Fibroblast of the aortic adventitia (primary cell): ENCODE measurements at regions not wholly inside any gene's neighbourhood (a gene's known extent, or its start where the extent isn't known, plus 50 kb on each side); places are given as distances from the start of the nearest gene placed in this dataset.

Source experiments
- DNase-seq: peaks from one replicate; pipeline ENCODE4 v3.0.0-alpha.2; 2010; ENCODE audit warnings: low read depth
- H3K4me3 ChIP-seq: 2 replicates; pipeline ENCODE4 v1.5.1; 2011; ENCODE audit warnings: low read depth, mild to moderate bottlenecking, control low read depth, low read length, moderate library complexity
- CTCF ChIP-seq: IDR thresholded peaks from 2 replicates; pipeline ENCODE4 v1.5.1; 2011; ENCODE audit warnings: mild to moderate bottlenecking, low read length, control low read depth, inconsistent platforms; ENCODE audit not compliant: insufficient read depth

- H3K4me3 ChIP-seq: no peak overlapping the region
- DNase-seq: no peak
- TF ChIP-seq CTCF: no peak
Observed at GRCh38 chr22:34437140-34437539, 516.9 kb upstream of the LARGE1 start.

DNA sequence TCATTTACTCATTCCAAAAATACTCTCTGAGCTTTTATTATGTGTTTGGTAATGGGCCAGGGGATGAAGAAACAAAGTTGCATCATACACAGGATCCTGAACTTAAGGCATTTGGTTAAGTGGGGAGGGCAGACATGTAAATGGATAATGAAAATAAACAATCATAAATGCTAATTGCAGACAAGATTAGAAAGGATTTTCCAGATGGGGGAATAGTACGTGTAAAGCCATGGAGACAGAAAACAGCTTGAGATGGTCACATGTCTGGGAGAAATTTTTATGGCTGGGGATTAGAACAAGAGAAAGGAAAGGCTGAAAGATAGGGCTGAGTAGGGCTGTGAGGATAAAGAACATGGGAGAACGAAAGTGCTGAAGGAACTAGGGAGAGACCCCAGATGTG is 534.3 kb upstream of the LARGE1 start:
- DNase-seq: no peak
- no peak for TF ChIP-seq CTCF
- no peak overlapping the region for H3K4me3 ChIP-seq

DNA sequence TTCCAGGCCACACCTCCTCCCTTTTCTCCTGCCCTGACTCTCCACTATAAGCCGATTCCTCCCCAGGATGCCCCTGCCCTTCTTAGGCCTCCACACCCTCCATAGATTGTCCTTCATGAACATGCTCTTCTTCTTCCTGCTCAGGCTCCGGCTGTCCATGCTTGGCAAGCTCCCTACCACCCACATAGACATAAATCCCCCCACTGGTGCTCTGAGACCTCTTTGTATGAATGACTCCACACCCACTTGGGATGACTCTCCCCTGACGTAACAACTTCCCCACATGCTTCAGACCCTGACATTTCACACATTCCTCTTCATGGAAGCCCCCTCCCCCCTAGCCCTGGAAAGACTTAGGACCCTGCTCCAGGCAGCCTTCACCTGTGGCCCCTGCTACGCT is 542.5 kb upstream of the LARGE1 start:
- DNase-seq: no peak
- H3K4me3 ChIP-seq: no peak overlapping the region
- no peak for TF ChIP-seq CTCF

DNA sequence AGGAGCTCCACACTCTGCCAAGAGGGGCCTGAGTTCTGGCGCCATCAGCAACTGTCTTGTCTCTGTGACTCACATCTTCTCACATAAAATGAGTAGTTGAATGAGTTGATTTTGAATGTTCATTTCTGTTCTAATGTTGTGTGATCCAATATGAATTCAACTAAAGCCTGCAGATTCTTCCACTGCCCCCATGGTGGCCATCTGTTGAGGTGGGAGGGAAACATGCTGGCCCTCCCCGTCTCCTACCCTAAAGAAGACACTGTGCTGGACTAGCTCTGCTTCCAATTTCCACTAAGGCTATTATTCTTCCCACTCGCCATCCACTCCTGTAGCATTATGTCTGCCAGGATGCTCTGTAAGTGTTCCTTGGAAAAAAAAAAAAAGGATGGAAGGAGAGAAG is 555.6 kb upstream of the LARGE1 start:
- no peak for TF ChIP-seq CTCF
- DNase-seq: no peak
- H3K4me3 ChIP-seq: no peak overlapping the region

DNA sequence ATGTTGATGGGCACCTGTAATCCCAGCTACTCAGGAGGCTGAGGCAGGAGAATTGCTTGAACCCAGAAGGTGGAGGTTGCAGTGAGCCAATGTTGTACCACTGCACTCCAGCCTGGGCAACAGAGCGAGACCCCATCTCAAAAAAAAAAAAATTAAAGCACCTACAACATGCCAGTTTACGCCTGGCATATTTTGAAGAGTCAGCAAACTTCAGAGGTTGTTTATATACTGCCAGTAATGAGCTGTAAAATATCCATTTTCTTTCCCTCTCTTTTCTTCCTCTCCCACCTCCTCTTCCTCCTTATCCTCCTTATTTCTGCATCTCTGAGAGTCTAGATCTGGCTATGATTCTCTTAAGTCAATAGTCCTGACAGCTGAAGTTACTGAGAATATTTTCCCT is 556.5 kb upstream of the LARGE1 start:
- TF ChIP-seq CTCF: no peak
- no peak overlapping the region for H3K4me3 ChIP-seq
- no peak for DNase-seq

- TF ChIP-seq CTCF: no peak
- DNase-seq: no peak
- no peak overlapping the region for H3K4me3 ChIP-seq
Observed at GRCh38 chr22:34481090-34481489, 560.8 kb upstream of the LARGE1 start.

- TF ChIP-seq CTCF: no peak
Observed at GRCh38 chr22:34486381-34486780, 566.1 kb upstream of the LARGE1 start.

More at GRCh38 chr22:34486381-34486780, 566.1 kb upstream of the LARGE1 start:
- no peak overlapping the region for H3K4me3 ChIP-seq
- DNase-seq: no peak
